HEK293 (cell line): ENCODE measurements at regions not wholly inside any gene's neighbourhood (a gene's known extent, or its start where the extent isn't known, plus 50 kb on each side); places are given as distances from the start of the nearest gene placed in this dataset.

ENCODE experiments used
- CTCF ChIA-PET: fragments of 350-600 bp; formaldehyde crosslinking; extraction: SDS; loops from one replicate; lab custom pipeline; 2021; ENCODE audit warnings: antibody characterized with exemption; lab: Yijun Ruan, JAX
- POLR2A ChIA-PET: fragments of 300-600 bp; formaldehyde crosslinking; extraction: SDS; loops from one replicate; lab custom pipeline; 2020; ENCODE audit warnings: antibody characterized with exemption, inconsistent platforms; lab: Yijun Ruan, JAX
- H3K27ac ChIP-seq: fragments of 200-500 bp; sonication (Bioruptor generic); 2 replicates; pipeline ENCODE4 v1.5.1; 2014; ENCODE audit warnings: low read depth, low read length, control low read depth, inconsistent platforms; ENCODE audit errors: extremely low read depth
- H3K36me3 ChIP-seq, 2 experiments: fragments of 200-500 bp in 1 of 2; sonication (Bioruptor generic) in 1 of 2; 1 replicate in 1 of 2; 2 replicates in 1 of 2; pipeline ENCODE4 v1.5.1; 2014 to 2017; ENCODE audit warnings: inconsistent platforms in 2 of 2, low read length in 2 of 2; ENCODE audit not compliant: control insufficient read depth in 2 of 2, insufficient read depth in 1 of 2
- H3K4me1 ChIP-seq: fragments of 200-500 bp; sonication (Bioruptor generic); 2 replicates; pipeline ENCODE4 v1.5.1; 2014; ENCODE audit warnings: mild to moderate bottlenecking, low read length, inconsistent platforms; ENCODE audit not compliant: control insufficient read depth, insufficient read depth
- H3K4me3 ChIP-seq: 2 replicates; pipeline ENCODE4 v1.5.1; 2011; ENCODE audit warnings: low read depth, mild to moderate bottlenecking, control low read depth, low read length, moderate library complexity
- H3K9me3 ChIP-seq: fragments of 200-500 bp; sonication (Bioruptor generic); 2 replicates; pipeline ENCODE4 v1.5.1; 2014; ENCODE audit warnings: low read depth, low read length, inconsistent platforms; ENCODE audit not compliant: control insufficient read depth, insufficient read depth
- GLI4 ChIP-seq: fragments of 450-650 bp; formaldehyde crosslinking; IDR thresholded peaks from 2 replicates; pipeline ENCODE4 v1.5.1; 2016; ENCODE audit warnings: missing biosample characterization, missing genetic modification characterization
- KLF10 ChIP-seq: fragments of 450-650 bp; IDR thresholded peaks from 2 replicates; pipeline ENCODE4 v1.5.1; 2018; ENCODE audit warnings: missing biosample characterization, mild to moderate bottlenecking, missing genetic modification characterization
- KLF16 ChIP-seq: fragments of 450-650 bp; formaldehyde crosslinking; IDR thresholded peaks from 2 replicates; pipeline ENCODE4 v1.5.1; 2017; ENCODE audit warnings: missing biosample characterization, missing genetic modification characterization
- OVOL3 ChIP-seq: fragments of 450-650 bp; formaldehyde crosslinking; IDR thresholded peaks from 2 replicates; pipeline ENCODE4 v1.5.1; 2016; ENCODE audit warnings: missing biosample characterization, missing genetic modification characterization
- SCRT1 ChIP-seq: fragments of 450-650 bp; formaldehyde crosslinking; IDR thresholded peaks from 2 replicates; pipeline ENCODE4 v1.5.1; 2016; ENCODE audit warnings: missing biosample characterization, missing genetic modification characterization, borderline replicate concordance
- ZBTB7A ChIP-seq: fragments of 450-650 bp; formaldehyde crosslinking; IDR thresholded peaks from 2 replicates; pipeline ENCODE4 v1.5.1; 2016; ENCODE audit warnings: low read depth, missing biosample characterization, missing genetic modification characterization
- ZNF16 ChIP-seq: fragments of 450-650 bp; formaldehyde crosslinking; IDR thresholded peaks from 2 replicates; pipeline ENCODE4 v1.5.1; 2016; ENCODE audit warnings: low read depth, missing biosample characterization, missing genetic modification characterization
- ZNF274 ChIP-seq, 2 experiments: fragments of 200-500 bp in 1 of 2; fragments of 450-650 bp in 1 of 2; sonication (Bioruptor generic) in 1 of 2; formaldehyde crosslinking in 1 of 2; IDR thresholded peaks; 2 replicates each; pipeline versions ENCODE4 v1.5.1 to v1.6.1; 2014 to 2016; ENCODE audit warnings: borderline replicate concordance in 1 of 2, inconsistent platforms in 1 of 2, low read length in 1 of 2, missing biosample characterization in 1 of 2, missing genetic modification characterization in 1 of 2
- ZNF404 ChIP-seq: fragments of 450-650 bp; formaldehyde crosslinking; IDR thresholded peaks from 2 replicates; pipeline ENCODE4 v1.5.1; 2017; ENCODE audit warnings: missing biosample characterization, missing genetic modification characterization
- ZNF416 ChIP-seq: fragments of 450-650 bp; formaldehyde crosslinking; IDR thresholded peaks from 2 replicates; pipeline ENCODE4 v1.5.1; 2016; ENCODE audit warnings: missing biosample characterization, missing genetic modification characterization
- ZNF521 ChIP-seq: fragments of 450-650 bp; formaldehyde crosslinking; IDR thresholded peaks from 2 replicates; pipeline ENCODE4 v1.5.1; 2017; ENCODE audit warnings: missing biosample characterization, mild to moderate bottlenecking, missing genetic modification characterization
- ZNF529 ChIP-seq: fragments of 450-650 bp; formaldehyde crosslinking; IDR thresholded peaks from 2 replicates; pipeline ENCODE4 v1.5.1; 2017; ENCODE audit warnings: missing genetic modification characterization, missing biosample characterization; ENCODE audit not compliant: insufficient replicate concordance
- ZNF596 ChIP-seq: fragments of 450-650 bp; IDR thresholded peaks from 2 replicates; pipeline ENCODE4 v1.5.0; 2018; ENCODE audit warnings: missing biosample characterization, mild to moderate bottlenecking, missing genetic modification characterization, moderate library complexity
- ZNF677 ChIP-seq: fragments of 450-650 bp; IDR thresholded peaks from 2 replicates; pipeline ENCODE4 v1.5.0; 2018; ENCODE audit warnings: missing biosample characterization, mild to moderate bottlenecking, missing genetic modification characterization, moderate library complexity
- ZNF777 ChIP-seq: fragments of 450-650 bp; formaldehyde crosslinking; IDR thresholded peaks from 2 replicates; pipeline ENCODE4 v1.5.1; 2017; ENCODE audit warnings: missing biosample characterization, missing genetic modification characterization, borderline replicate concordance
- ZNF830 ChIP-seq: fragments of 450-650 bp; IDR thresholded peaks from 2 replicates; pipeline ENCODE4 v1.5.0; 2018; ENCODE audit warnings: missing biosample characterization, missing genetic modification characterization, low read depth, mild to moderate bottlenecking, moderate library complexity
- TF ChIP-seq, protein P1 (sequence below): fragments of 450-650 bp; formaldehyde crosslinking; IDR thresholded peaks from 2 replicates; pipeline ENCODE4 v1.5.1; 2016; ENCODE audit warnings: missing biosample characterization, missing genetic modification characterization, borderline replicate concordance
- TF ChIP-seq, protein P2 (sequence below): fragments of 450-650 bp; formaldehyde crosslinking; IDR thresholded peaks from 2 replicates; pipeline ENCODE4 v1.5.1; 2016; ENCODE audit warnings: missing biosample characterization, missing genetic modification characterization
- TF ChIP-seq, protein P3 (sequence below): fragments of 450-650 bp; formaldehyde crosslinking; IDR thresholded peaks from 2 replicates; pipeline ENCODE4 v1.5.1; 2016; ENCODE audit warnings: missing biosample characterization, missing genetic modification characterization

DNA sequence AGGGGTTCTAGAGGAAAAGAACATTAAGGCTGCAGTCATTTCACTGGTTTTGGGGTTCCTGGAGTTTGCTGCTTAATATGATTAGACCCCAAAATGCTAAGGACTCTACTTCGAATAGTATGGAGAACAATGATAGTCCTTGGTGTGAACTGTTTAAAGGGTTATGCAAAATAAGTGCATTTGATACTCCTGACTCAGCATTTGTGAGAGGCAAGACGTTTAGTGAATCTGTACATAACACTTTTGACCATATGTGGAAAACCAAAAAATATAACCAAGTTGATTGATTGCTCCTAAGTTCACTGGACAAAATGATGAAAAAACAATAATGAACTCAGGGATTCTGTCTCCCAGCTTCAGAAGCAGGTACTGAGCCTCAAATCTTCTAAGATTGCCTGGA, 414.1 kb downstream of the SH3BGRL start:
- CTCF ChIA-PET = no interaction called here
- TF ChIP-seq ZNF521 (tag by site-specific recombination) = no peak
- no peak for TF ChIP-seq ZBTB7A (tag by site-specific recombination)
- no peak for TF ChIP-seq ZNF416 (tag by site-specific recombination)
- no peak for TF ChIP-seq ZNF677
- TF ChIP-seq ZNF404 (tag by site-specific recombination) = no peak
- no peak for TF ChIP-seq ZNF777 (tag by site-specific recombination)
- no peak for TF ChIP-seq SCRT1
- TF ChIP-seq, protein P1, sequence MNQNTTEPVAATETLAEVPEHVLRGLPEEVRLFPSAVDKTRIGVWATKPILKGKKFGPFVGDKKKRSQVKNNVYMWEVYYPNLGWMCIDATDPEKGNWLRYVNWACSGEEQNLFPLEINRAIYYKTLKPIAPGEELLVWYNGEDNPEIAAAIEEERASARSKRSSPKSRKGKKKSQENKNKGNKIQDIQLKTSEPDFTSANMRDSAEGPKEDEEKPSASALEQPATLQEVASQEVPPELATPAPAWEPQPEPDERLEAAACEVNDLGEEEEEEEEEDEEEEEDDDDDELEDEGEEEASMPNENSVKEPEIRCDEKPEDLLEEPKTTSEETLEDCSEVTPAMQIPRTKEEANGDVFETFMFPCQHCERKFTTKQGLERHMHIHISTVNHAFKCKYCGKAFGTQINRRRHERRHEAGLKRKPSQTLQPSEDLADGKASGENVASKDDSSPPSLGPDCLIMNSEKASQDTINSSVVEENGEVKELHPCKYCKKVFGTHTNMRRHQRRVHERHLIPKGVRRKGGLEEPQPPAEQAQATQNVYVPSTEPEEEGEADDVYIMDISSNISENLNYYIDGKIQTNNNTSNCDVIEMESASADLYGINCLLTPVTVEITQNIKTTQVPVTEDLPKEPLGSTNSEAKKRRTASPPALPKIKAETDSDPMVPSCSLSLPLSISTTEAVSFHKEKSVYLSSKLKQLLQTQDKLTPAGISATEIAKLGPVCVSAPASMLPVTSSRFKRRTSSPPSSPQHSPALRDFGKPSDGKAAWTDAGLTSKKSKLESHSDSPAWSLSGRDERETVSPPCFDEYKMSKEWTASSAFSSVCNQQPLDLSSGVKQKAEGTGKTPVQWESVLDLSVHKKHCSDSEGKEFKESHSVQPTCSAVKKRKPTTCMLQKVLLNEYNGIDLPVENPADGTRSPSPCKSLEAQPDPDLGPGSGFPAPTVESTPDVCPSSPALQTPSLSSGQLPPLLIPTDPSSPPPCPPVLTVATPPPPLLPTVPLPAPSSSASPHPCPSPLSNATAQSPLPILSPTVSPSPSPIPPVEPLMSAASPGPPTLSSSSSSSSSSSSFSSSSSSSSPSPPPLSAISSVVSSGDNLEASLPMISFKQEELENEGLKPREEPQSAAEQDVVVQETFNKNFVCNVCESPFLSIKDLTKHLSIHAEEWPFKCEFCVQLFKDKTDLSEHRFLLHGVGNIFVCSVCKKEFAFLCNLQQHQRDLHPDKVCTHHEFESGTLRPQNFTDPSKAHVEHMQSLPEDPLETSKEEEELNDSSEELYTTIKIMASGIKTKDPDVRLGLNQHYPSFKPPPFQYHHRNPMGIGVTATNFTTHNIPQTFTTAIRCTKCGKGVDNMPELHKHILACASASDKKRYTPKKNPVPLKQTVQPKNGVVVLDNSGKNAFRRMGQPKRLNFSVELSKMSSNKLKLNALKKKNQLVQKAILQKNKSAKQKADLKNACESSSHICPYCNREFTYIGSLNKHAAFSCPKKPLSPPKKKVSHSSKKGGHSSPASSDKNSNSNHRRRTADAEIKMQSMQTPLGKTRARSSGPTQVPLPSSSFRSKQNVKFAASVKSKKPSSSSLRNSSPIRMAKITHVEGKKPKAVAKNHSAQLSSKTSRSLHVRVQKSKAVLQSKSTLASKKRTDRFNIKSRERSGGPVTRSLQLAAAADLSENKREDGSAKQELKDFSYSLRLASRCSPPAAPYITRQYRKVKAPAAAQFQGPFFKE (tag by site-specific recombination) = no peak
- no peak for TF ChIP-seq OVOL3 (tag by site-specific recombination)
- TF ChIP-seq ZNF529 (tag by site-specific recombination) = no peak
- TF ChIP-seq ZNF830 (tag by site-specific recombination) = no peak
- TF ChIP-seq, protein P2, sequence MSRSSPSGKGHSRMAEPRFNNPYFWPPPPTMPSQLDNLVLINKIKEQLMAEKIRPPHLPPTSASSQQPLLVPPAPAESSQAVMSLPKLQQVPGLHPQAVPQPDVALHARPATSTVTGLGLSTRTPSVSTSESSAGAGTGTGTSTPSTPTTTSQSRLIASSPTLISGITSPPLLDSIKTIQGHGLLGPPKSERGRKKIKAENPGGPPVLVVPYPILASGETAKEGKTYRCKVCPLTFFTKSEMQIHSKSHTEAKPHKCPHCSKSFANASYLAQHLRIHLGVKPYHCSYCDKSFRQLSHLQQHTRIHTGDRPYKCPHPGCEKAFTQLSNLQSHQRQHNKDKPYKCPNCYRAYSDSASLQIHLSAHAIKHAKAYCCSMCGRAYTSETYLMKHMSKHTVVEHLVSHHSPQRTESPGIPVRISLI (tag by site-specific recombination) = no peak
- no peak for TF ChIP-seq ZNF16 (tag by site-specific recombination)
- TF ChIP-seq KLF16 (tag by site-specific recombination) = no peak
- no peak for TF ChIP-seq KLF10 (tag by site-specific recombination)
- TF ChIP-seq, protein P3, sequence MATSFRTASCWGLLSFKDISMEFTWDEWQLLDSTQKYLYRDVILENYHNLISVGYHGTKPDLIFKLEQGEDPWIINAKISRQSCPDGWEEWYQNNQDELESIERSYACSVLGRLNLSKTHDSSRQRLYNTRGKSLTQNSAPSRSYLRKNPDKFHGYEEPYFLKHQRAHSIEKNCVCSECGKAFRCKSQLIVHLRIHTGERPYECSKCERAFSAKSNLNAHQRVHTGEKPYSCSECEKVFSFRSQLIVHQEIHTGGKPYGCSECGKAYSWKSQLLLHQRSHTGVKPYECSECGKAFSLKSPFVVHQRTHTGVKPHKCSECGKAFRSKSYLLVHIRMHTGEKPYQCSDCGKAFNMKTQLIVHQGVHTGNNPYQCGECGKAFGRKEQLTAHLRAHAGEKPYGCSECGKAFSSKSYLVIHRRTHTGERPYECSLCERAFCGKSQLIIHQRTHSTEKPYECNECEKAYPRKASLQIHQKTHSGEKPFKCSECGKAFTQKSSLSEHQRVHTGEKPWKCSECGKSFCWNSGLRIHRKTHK (tag by site-specific recombination) = no peak
- no peak for TF ChIP-seq ZNF596 (tag by site-specific recombination)
- TF ChIP-seq GLI4 = no peak
- TF ChIP-seq ZNF274 (IDR thresholded peaks at IDR 0.05; ENCODE audit: low read length) = no peak
- TF ChIP-seq ZNF274 (tag by site-specific recombination; IDR thresholded peaks at IDR 0.05; ENCODE audit: borderline replicate concordance) = no peak
- Histone ChIP-seq H3K27ac (no peak overlapping the region), H3K4me1 (no peaks in the 10 kb centered on the region), H3K36me3 (no peaks in the 10 kb centered on the region), H3K9me3 (no peaks in the 10 kb centered on the region; the same call in 1 of the 2 replicates), H3K4me3 (no peak overlapping the region)
- POLR2A ChIA-PET = no interaction called here
